GM12875 (cell line): ENCODE measurements at regions not wholly inside any gene's neighbourhood (a gene's known extent, or its start where the extent isn't known, plus 50 kb on each side); places are given as distances from the start of the nearest gene placed in this dataset.

Source experiments
- H3K4me3 ChIP-seq: one replicate; pipeline ENCODE4 v1.5.1; 2011; ENCODE audit warnings: low read depth, low read length, control low read depth
- TF ChIP-seq, protein P1 (sequence below): IDR thresholded peaks from 2 replicates; pipeline ENCODE4 v1.5.1; 2011; ENCODE audit warnings: low read depth, mild to moderate bottlenecking, control low read depth, inconsistent platforms, low read length, moderate library complexity, borderline replicate concordance; ENCODE audit not compliant: insufficient read depth

DNA sequence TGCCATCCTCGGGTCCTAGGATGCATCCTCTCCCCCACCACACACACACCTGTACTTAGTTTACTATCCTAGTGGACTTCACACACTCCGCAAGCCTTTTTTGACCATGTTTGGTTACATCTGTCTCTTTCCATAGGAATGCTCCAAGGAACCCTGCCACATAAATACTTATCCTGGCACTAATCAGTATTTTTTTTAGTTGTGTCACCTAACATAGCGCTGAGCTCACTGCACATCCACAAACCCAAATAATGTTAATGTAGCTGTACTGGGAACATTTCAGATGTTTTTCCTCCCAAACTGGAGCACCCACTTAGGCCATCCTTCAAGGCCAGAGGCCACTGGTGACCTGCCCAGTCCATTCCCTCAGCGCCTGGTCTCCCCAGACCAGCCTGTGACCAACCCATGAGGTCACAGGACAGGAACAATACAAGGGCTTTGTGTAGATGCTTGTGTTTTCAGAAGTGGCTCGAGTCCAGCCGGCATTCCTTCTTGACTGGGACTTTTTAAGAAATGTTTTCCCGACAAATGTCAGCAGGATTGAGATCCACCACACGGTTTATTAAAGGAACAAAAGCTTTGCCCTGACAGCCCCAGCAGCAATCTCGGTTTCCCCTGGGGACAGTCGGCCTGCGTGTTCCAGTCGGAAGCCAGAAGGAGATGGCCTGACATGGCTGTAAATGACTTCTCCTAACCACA lies 181.4 kb downstream of the JCAD start:
- TF ChIP-seq, protein P1, sequence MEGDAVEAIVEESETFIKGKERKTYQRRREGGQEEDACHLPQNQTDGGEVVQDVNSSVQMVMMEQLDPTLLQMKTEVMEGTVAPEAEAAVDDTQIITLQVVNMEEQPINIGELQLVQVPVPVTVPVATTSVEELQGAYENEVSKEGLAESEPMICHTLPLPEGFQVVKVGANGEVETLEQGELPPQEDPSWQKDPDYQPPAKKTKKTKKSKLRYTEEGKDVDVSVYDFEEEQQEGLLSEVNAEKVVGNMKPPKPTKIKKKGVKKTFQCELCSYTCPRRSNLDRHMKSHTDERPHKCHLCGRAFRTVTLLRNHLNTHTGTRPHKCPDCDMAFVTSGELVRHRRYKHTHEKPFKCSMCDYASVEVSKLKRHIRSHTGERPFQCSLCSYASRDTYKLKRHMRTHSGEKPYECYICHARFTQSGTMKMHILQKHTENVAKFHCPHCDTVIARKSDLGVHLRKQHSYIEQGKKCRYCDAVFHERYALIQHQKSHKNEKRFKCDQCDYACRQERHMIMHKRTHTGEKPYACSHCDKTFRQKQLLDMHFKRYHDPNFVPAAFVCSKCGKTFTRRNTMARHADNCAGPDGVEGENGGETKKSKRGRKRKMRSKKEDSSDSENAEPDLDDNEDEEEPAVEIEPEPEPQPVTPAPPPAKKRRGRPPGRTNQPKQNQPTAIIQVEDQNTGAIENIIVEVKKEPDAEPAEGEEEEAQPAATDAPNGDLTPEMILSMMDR, result no peak
- H3K4me3 ChIP-seq, result no peak overlapping the region

DNA sequence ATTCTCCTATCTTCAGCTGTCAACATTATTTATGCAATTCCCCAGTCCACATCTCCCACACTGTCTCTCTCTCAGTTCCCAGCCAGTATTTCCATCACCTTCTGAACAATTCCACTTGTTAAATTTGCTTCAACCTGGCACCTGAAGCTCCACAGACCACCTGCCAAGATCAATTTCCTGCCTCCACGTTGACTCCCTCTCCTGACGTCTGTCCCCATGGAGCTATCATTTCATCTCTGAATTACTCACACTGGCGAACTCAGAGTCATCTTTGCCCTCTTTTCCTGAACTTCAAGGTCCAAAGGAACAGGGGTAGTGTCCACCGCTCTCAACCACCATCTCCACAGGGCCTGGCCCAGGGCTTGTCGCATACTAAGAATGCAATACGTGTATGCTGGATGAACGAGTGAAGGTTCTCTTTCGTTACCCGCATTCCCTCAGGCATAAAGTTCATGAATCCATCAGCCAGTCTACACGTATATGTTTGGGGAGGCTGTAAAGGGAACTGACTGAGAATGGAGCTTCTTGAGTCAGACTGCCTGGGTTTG lies 183.3 kb downstream of the JCAD start:
- TF ChIP-seq, protein P1, result no peak
- no peak overlapping the region for H3K4me3 ChIP-seq

DNA sequence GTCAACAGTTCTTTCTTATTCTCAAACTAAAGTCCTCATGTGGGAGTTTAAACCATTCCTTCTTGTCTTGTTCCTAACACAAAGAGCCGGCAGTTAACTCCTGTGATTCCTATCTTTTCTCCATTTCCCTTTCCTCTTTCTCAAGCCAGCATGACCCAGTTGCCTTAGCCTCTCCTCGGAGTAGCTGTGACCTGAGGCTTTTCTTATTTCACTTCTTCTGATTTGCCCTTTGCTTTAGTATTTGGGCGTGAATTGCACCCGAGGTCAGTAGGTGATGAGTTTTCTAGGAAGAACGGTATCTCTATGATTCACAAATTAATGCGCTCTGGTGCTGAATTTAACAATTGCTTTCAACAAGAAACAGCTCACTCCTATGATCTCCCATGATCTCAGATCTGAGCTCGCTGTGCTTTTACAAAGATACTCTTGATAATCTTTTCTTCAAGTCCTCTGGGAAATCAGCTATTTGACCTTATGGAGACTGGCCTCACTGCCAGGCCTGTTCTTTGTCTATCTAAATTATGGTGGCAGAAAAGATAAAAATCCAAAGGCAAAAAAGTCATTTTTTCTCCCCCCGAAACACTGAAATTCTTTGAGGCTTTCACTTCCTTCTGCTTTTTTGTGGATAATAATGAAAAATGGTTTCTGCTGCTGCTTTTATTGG lies 184.6 kb downstream of the JCAD start:
- TF ChIP-seq, protein P1, result no peak
- H3K4me3 ChIP-seq, result no peak overlapping the region

DNA sequence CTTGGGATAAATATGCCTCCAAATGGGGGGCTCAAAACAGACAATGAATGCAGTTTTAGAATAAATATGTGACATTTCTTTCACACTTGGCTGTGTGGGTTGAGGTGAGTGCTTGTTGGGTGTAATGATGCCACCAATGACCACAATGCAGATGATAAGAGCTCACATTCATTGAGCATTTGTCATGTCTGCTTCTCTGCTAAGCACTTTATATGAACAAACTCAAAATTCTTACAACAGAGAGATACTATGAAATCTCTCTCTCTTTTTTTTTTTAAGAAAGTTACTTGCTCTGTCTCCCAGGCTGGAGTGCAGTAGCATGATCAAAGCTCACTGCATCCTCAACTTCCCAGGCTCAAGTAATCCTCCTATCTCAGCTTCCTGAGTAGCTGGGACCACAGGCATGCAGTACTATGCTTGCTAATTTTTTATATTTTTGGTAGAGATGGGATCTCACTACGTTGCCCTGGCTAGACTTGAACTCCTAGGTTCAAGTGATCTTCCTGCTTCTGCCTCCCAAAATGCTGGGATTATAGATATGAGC lies 185.4 kb downstream of the JCAD start:
- TF ChIP-seq, protein P1, result no peak
- no peak overlapping the region for H3K4me3 ChIP-seq

DNA sequence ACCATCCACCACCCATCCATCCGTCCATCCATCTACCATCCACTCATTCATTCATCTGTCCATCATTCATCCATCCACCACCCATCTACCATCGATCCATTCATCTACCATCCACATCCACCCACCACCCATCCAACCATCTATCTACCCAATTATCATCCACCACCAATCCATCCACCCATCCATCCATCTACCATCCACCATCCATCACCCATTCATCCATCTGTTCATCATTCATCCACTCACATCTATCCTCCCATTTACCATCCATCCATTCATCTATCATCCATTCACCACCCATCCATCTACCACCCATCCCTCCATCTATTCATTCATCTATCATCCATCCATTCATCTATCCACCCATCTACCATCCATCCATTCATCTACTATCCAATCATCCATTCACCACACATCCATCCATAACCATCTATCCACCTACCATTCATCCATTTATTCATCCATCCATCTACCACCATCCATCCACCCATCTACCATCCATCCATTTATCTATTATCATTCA lies 188.8 kb downstream of the JCAD start:
- H3K4me3 ChIP-seq, result no peak overlapping the region
- TF ChIP-seq, protein P1, result no peak

DNA sequence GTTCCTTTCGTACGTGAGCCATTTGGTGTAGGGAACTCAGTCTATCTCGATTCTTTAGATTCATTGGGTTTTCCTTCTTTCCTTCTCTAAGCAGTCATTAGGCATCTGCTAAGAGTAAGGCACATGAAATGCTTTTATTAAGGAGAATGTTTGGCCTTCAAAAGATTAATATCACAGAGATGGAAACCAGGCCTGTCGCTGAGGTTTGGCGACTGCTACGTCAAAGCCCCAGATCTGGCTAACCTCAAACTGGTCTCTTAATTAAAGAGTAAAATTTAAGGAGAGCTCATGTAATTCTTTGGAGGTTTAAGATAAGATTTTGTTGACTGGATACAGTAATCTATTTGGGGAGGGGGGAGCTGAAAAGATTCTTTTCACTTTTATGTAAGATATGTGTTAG lies 189.8 kb downstream of the JCAD start:
- TF ChIP-seq, protein P1, result no peak
- H3K4me3 ChIP-seq, result no peak overlapping the region
